Liver (tissue), 3 donors: ENCODE measurements at regions not wholly inside any gene's neighbourhood (a gene's known extent, or its start where the extent isn't known, plus 50 kb on each side); places are given as distances from the start of the nearest gene placed in this dataset.

Experiments
- EGR1 ChIP-seq, 2 donors: IDR thresholded peaks; 2 replicates each; pipeline ENCODE4 v1.6.1; 2016 to 2018; ENCODE audit warnings: antibody characterized with exemption in 2 of 2, low read depth in 2 of 2
- GABPA ChIP-seq, 2 donors: IDR thresholded peaks in 1 of 2; conservative IDR thresholded peaks in 1 of 2; 2 replicates each; pipeline ENCODE4 v1.6.1; 2016; ENCODE audit warnings: antibody characterized with exemption in 2 of 2, mild to moderate bottlenecking in 1 of 2, moderate library complexity in 1 of 2
- HNF4A ChIP-seq, 2 donors: conservative IDR thresholded peaks; 2 replicates each; pipeline ENCODE4 v1.6.1; 2016; ENCODE audit warnings: antibody characterized with exemption in 2 of 2, mild to moderate bottlenecking in 2 of 2
- RAD21 ChIP-seq, 2 donors: IDR thresholded peaks; 2 replicates each; pipeline ENCODE4 v1.6.1; 2016; ENCODE audit warnings: antibody characterized with exemption in 2 of 2, mild to moderate bottlenecking in 2 of 2
- SP1 ChIP-seq: IDR thresholded peaks from 2 replicates; pipeline ENCODE4 v1.6.1; 2018; ENCODE audit warnings: antibody characterized with exemption, mild to moderate bottlenecking
- YY1 ChIP-seq: IDR thresholded peaks from 2 replicates; pipeline ENCODE4 v1.6.1; 2016; ENCODE audit warnings: antibody characterized with exemption, mild to moderate bottlenecking
- TF ChIP-seq, protein P1 (sequence below): fragments of 150-350 bp; IDR thresholded peaks from 2 replicates; pipeline ENCODE4 v1.5.1; 2017; ENCODE audit warnings: improper control_type of control experiment, low read depth, low read length; ENCODE audit not compliant: missing input control
- TF ChIP-seq, protein P2 (sequence below): IDR thresholded peaks from 2 replicates; pipeline ENCODE4 v1.6.1; 2016; ENCODE audit warnings: antibody characterized with exemption
- TF ChIP-seq, protein P3 (sequence below): IDR thresholded peaks from 2 replicates; pipeline ENCODE4 v1.6.1; 2016; ENCODE audit warnings: antibody characterized with exemption
- TF ChIP-seq, protein P4 (sequence below): IDR thresholded peaks from 2 replicates; pipeline ENCODE4 v1.6.1; 2016; ENCODE audit warnings: antibody characterized with exemption, mild to moderate bottlenecking
- TF ChIP-seq, protein P5 (sequence below): IDR thresholded peaks from 2 replicates; pipeline ENCODE4 v1.6.1; 2016; ENCODE audit warnings: antibody characterized with exemption
- donor health status: healthy.
- donor health status: healthy.

DNA sequence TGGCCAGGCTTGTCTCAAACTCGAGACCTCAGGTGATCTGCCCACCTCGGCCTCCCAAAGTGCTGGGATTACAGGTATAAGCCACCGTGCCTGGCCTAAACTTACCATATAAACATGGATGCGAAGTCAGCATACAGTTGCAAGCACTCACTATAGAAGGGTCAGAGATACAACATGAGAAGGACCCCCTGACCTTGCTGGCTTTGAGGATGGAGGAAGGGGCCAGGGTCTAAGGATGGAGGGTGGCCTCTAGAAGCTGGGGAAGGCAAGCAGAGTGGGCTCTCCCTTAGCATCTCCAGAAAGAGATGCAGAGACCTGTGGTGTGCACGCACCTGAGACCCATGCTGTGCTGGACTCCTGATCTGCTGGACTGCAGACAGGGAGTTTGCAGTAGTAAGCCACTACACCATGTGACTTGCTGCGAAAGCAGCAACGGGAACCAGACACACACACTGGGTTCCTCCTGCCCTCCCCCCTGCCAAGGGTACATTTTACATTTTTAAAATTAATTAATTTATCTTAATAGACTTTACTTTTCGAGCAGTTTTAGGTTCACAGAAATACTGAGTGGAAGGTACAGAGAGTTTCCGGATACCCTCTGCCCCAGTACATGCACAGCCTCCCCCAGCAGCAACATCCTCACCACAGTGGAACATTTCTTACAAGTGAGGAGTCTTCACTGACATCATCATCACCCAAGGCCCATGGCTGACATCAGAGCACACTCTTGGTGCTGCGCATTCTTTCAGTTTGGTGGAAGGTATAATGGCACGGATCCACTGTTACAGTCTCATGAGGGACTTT lies 170.1 kb upstream of the B3GAT1 start:
- TF ChIP-seq, protein P1, sequence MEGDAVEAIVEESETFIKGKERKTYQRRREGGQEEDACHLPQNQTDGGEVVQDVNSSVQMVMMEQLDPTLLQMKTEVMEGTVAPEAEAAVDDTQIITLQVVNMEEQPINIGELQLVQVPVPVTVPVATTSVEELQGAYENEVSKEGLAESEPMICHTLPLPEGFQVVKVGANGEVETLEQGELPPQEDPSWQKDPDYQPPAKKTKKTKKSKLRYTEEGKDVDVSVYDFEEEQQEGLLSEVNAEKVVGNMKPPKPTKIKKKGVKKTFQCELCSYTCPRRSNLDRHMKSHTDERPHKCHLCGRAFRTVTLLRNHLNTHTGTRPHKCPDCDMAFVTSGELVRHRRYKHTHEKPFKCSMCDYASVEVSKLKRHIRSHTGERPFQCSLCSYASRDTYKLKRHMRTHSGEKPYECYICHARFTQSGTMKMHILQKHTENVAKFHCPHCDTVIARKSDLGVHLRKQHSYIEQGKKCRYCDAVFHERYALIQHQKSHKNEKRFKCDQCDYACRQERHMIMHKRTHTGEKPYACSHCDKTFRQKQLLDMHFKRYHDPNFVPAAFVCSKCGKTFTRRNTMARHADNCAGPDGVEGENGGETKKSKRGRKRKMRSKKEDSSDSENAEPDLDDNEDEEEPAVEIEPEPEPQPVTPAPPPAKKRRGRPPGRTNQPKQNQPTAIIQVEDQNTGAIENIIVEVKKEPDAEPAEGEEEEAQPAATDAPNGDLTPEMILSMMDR = no peak
- no peak for TF ChIP-seq HNF4A (conservative IDR thresholded peaks at IDR 0.05)
- TF ChIP-seq, protein P2, sequence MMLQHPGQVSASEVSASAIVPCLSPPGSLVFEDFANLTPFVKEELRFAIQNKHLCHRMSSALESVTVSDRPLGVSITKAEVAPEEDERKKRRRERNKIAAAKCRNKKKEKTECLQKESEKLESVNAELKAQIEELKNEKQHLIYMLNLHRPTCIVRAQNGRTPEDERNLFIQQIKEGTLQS = no peak
- TF ChIP-seq, protein P3, sequence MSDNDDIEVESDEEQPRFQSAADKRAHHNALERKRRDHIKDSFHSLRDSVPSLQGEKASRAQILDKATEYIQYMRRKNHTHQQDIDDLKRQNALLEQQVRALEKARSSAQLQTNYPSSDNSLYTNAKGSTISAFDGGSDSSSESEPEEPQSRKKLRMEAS = no peak
- TF ChIP-seq GABPA (IDR thresholded peaks at IDR 0.05 in 1 of 2, conservative IDR thresholded peaks at IDR 0.05 in 1 of 2) = no peak
- no peak for TF ChIP-seq EGR1 (IDR thresholded peaks at IDR 0.05; ENCODE audit: low read depth in 2 of 2)
- TF ChIP-seq RAD21 (IDR thresholded peaks at IDR 0.05) = no peak
- TF ChIP-seq, protein P4, sequence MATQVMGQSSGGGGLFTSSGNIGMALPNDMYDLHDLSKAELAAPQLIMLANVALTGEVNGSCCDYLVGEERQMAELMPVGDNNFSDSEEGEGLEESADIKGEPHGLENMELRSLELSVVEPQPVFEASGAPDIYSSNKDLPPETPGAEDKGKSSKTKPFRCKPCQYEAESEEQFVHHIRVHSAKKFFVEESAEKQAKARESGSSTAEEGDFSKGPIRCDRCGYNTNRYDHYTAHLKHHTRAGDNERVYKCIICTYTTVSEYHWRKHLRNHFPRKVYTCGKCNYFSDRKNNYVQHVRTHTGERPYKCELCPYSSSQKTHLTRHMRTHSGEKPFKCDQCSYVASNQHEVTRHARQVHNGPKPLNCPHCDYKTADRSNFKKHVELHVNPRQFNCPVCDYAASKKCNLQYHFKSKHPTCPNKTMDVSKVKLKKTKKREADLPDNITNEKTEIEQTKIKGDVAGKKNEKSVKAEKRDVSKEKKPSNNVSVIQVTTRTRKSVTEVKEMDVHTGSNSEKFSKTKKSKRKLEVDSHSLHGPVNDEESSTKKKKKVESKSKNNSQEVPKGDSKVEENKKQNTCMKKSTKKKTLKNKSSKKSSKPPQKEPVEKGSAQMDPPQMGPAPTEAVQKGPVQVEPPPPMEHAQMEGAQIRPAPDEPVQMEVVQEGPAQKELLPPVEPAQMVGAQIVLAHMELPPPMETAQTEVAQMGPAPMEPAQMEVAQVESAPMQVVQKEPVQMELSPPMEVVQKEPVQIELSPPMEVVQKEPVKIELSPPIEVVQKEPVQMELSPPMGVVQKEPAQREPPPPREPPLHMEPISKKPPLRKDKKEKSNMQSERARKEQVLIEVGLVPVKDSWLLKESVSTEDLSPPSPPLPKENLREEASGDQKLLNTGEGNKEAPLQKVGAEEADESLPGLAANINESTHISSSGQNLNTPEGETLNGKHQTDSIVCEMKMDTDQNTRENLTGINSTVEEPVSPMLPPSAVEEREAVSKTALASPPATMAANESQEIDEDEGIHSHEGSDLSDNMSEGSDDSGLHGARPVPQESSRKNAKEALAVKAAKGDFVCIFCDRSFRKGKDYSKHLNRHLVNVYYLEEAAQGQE = no peak
- TF ChIP-seq, protein P5, sequence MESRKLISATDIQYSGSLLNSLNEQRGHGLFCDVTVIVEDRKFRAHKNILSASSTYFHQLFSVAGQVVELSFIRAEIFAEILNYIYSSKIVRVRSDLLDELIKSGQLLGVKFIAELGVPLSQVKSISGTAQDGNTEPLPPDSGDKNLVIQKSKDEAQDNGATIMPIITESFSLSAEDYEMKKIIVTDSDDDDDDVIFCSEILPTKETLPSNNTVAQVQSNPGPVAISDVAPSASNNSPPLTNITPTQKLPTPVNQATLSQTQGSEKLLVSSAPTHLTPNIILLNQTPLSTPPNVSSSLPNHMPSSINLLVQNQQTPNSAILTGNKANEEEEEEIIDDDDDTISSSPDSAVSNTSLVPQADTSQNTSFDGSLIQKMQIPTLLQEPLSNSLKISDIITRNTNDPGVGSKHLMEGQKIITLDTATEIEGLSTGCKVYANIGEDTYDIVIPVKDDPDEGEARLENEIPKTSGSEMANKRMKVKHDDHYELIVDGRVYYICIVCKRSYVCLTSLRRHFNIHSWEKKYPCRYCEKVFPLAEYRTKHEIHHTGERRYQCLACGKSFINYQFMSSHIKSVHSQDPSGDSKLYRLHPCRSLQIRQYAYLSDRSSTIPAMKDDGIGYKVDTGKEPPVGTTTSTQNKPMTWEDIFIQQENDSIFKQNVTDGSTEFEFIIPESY = no peak
- TF ChIP-seq YY1 = no peak
- no peak for TF ChIP-seq SP1
